OCI-LY7 (cell line): ENCODE measurements at regions not wholly inside any gene's neighbourhood (a gene's known extent, or its start where the extent isn't known, plus 50 kb on each side); places are given as distances from the start of the nearest gene placed in this dataset.

Experiments
- EZH2phosphoT487 ChIP-seq: fragments of 200-600 bp; sonication (generic); IDR thresholded peaks from 2 replicates; pipeline ENCODE4 v1.6.1; 2018; ENCODE audit warnings: low read depth, borderline replicate concordance, mild to moderate bottlenecking, mixed run types, antibody characterized with exemption, low read length, moderate library complexity, mixed read lengths
- TF ChIP-seq, protein P1 (sequence below): fragments of 200-600 bp; sonication (generic); conservative IDR thresholded peaks from 2 replicates; pipeline ENCODE4 v1.5.1; 2014; ENCODE audit warnings: mild to moderate bottlenecking, antibody characterized with exemption, low read length, moderate library complexity, mixed read lengths

DNA sequence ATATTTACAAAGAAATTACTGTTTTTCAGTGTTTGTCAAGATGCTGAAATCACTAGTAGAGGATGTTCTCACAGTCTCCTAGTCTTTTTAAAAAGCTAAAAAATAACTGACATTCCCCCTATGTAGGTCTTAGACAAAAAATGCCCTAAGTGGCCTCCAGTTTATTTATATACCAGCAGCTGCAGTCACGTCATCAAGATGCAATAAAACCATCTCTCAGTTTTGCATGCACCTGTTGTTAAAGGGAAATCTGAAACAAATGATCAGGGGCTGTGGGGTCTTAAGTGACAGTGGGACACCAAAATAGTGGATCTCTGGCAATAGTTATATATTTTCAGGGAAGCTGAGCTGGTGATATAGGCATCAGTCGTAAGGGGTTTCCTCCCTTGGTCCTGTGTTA lies 146.5 kb upstream of the ARPP21 start:
- TF ChIP-seq, protein P1, sequence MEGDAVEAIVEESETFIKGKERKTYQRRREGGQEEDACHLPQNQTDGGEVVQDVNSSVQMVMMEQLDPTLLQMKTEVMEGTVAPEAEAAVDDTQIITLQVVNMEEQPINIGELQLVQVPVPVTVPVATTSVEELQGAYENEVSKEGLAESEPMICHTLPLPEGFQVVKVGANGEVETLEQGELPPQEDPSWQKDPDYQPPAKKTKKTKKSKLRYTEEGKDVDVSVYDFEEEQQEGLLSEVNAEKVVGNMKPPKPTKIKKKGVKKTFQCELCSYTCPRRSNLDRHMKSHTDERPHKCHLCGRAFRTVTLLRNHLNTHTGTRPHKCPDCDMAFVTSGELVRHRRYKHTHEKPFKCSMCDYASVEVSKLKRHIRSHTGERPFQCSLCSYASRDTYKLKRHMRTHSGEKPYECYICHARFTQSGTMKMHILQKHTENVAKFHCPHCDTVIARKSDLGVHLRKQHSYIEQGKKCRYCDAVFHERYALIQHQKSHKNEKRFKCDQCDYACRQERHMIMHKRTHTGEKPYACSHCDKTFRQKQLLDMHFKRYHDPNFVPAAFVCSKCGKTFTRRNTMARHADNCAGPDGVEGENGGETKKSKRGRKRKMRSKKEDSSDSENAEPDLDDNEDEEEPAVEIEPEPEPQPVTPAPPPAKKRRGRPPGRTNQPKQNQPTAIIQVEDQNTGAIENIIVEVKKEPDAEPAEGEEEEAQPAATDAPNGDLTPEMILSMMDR: no peak
- no peak for TF ChIP-seq EZH2phosphoT487
